ENCODE measurements at regions not wholly inside any gene's neighbourhood (a gene's known extent, or its start where the extent isn't known, plus 50 kb on each side); places are given as distances from the start of the nearest gene placed in this dataset.

DNA sequence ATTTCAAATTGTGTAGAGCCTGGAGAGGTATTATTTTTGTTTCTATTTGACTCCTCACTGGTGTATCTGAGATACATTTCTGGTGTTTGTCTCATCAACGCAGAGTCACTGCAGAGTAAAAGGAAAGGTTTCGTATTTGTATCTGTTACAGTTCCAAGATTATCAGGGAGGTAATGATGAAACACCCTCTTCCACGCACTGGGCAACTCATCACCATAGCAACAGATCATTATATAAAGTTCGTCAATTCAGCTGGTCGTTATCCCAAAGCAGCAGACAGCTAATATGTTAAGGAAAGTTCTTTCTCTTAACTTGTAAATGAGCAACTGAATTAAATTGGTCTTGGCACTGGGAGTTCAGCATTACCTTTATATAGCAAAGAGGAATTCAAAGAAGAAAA, 513.5 kb downstream of the MTRR start:
- H3K27ac ChIP-seq: no peak overlapping the region
- TF ChIP-seq EP300 (IDR thresholded peaks at IDR 0.05) (no peak), POLR2AphosphoS5 (IDR thresholded peaks at IDR 0.05) (no peak), POLR2A (IDR thresholded peaks at IDR 0.05) (no peak)
- TF ChIP-seq, protein P1, sequence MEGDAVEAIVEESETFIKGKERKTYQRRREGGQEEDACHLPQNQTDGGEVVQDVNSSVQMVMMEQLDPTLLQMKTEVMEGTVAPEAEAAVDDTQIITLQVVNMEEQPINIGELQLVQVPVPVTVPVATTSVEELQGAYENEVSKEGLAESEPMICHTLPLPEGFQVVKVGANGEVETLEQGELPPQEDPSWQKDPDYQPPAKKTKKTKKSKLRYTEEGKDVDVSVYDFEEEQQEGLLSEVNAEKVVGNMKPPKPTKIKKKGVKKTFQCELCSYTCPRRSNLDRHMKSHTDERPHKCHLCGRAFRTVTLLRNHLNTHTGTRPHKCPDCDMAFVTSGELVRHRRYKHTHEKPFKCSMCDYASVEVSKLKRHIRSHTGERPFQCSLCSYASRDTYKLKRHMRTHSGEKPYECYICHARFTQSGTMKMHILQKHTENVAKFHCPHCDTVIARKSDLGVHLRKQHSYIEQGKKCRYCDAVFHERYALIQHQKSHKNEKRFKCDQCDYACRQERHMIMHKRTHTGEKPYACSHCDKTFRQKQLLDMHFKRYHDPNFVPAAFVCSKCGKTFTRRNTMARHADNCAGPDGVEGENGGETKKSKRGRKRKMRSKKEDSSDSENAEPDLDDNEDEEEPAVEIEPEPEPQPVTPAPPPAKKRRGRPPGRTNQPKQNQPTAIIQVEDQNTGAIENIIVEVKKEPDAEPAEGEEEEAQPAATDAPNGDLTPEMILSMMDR (IDR thresholded peaks at IDR 0.05): no peak
- H3K27me3 ChIP-seq: no peaks in the 10 kb centered on the region
- WGBS, 2 donors: 84 to 86% methylated on average over 5 of the region's 5 CpGs
- intact Hi-C loops (cut with DNase I): no loop called here
- no peaks in the 10 kb centered on the region for H3K4me1 ChIP-seq
- DNase-seq: no peak
- H3K9me3 ChIP-seq: no peaks in the 10 kb centered on the region
- H3K36me3 ChIP-seq: no peaks in the 10 kb centered on the region
- no peak overlapping the region for H3K4me3 ChIP-seq

DNA sequence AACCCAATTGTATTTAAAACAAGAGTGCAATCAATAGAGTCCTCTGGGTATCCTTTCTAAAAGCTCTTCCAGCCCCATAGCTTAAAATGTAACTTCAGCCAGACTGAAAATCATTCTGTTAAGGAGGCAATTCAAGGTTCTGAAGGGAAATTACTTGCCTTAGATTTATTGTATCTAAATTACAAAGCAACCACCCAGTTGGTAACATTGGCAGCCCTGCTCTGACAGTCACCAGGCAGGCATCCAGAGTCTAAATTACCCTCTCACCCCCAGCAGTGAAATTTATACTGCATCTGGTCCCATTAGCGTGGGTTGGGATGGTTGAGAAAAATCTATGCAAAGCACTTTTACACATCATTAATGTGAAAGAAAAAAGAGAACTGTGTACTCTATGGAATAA, 514.7 kb downstream of the MTRR start:
- H3K4me3 ChIP-seq: no peak overlapping the region
- no peaks in the 10 kb centered on the region for H3K36me3 ChIP-seq
- 27 to 73% methylated on average over 1 of the region's 1 CpG for WGBS, 2 donors
- no peaks in the 10 kb centered on the region for H3K4me1 ChIP-seq
- H3K27ac ChIP-seq: no peak overlapping the region
- no peak for TF ChIP-seq POLR2A (IDR thresholded peaks at IDR 0.05)
- no peak for TF ChIP-seq EP300 (IDR thresholded peaks at IDR 0.05)
- TF ChIP-seq, protein P1 (IDR thresholded peaks at IDR 0.05): no peak
- TF ChIP-seq POLR2AphosphoS5 (IDR thresholded peaks at IDR 0.05): no peak
- no peaks in the 10 kb centered on the region for H3K9me3 ChIP-seq
- H3K27me3 ChIP-seq: no peaks in the 10 kb centered on the region
- intact Hi-C loops (cut with DNase I): no loop called here
- DNase-seq: no peak

DNA sequence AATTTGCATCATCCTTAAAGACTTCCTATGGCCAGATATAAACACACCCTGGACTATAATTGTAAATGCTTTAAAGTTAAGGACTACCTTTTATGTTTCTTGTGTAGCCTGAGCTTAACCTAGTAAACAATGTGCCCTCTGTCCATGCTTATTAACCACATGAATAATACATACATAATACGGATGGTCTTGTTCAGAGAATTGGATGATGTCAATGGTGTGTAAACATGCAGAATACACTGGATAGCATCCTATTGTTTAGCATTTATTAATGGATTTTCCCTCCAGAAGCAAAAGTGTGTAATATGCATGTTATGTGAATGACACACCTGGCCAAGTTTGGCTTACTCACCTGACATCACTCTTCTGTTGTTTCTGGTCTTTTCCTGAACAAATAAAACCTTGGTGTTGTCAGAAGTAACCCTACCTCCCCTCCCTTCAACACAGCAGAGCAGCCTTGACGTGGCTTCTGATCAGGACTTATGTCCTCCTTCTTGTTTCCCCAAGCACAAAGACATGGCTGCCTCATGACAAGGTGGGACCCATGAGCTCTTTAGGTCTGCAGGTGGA, 517.9 kb downstream of the MTRR start:
- H3K27me3 ChIP-seq: no peaks in the 10 kb centered on the region
- H3K4me3 ChIP-seq: no peak overlapping the region
- 73 to 75% methylated on average over 2 of the region's 2 CpGs for WGBS, 2 donors
- intact Hi-C loops (cut with DNase I): no loop called here
- H3K36me3 ChIP-seq: no peaks in the 10 kb centered on the region
- no peaks in the 10 kb centered on the region for H3K4me1 ChIP-seq
- TF ChIP-seq, protein P1 (IDR thresholded peaks at IDR 0.05): no peak
- TF ChIP-seq EP300 (IDR thresholded peaks at IDR 0.05) (no peak), POLR2A (IDR thresholded peaks at IDR 0.05) (no peak), POLR2AphosphoS5 (IDR thresholded peaks at IDR 0.05) (no peak)
- no peak overlapping the region for H3K27ac ChIP-seq
- DNase-seq: no peak
- H3K9me3 ChIP-seq: no peaks in the 10 kb centered on the region

DNA sequence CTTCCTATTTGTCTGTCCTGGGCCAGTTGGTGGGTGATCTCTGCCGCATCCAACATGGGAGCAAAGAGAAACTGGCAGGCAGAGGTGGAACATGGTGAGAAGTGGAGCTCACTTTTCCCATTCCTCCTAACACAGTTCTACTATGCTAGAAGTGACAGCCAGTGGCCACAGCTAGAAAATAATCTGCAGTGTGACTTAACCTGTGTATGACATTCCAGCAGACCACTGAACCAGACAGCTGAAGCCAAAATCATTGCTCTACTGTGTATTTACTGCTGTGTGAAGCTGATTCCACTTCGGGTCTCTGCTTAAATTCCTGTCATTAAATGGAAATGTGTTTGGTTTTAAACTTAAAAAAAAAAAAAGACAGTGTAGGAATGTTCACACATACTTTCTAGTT, 523.0 kb downstream of the MTRR start:
- no peaks in the 10 kb centered on the region for H3K9me3 ChIP-seq
- no peaks in the 10 kb centered on the region for H3K27me3 ChIP-seq
- intact Hi-C loops (cut with DNase I): no loop called here
- no peak for DNase-seq
- H3K4me1 ChIP-seq: no peaks in the 10 kb centered on the region
- no peak overlapping the region for H3K27ac ChIP-seq
- WGBS, 2 donors: 60 to 72% methylated on average over 2 of the region's 2 CpGs
- H3K36me3 ChIP-seq: no peaks in the 10 kb centered on the region
- TF ChIP-seq, protein P1 (IDR thresholded peaks at IDR 0.05): no peak
- no peak for TF ChIP-seq EP300 (IDR thresholded peaks at IDR 0.05)
- no peak for TF ChIP-seq POLR2AphosphoS5 (IDR thresholded peaks at IDR 0.05)
- TF ChIP-seq POLR2A (IDR thresholded peaks at IDR 0.05): no peak
- H3K4me3 ChIP-seq: no peak overlapping the region

GRCh38 chr5:8393240-8393639, 524.3 kb downstream of the MTRR start:
- DNase-seq: no peak
- intact Hi-C loops (cut with DNase I): no loop called here
- Histone ChIP-seq H3K36me3 (no peaks in the 10 kb centered on the region), H3K4me3 (no peak overlapping the region), H3K27ac (no peak overlapping the region), H3K27me3 (no peaks in the 10 kb centered on the region), H3K9me3 (no peaks in the 10 kb centered on the region), H3K4me1 (no peaks in the 10 kb centered on the region)
- 63 to 74% methylated on average over 2 of the region's 2 CpGs for WGBS, 2 donors
- TF ChIP-seq POLR2AphosphoS5 (IDR thresholded peaks at IDR 0.05): no peak
- no peak for TF ChIP-seq EP300 (IDR thresholded peaks at IDR 0.05)
- TF ChIP-seq, protein P1 (IDR thresholded peaks at IDR 0.05): no peak
- TF ChIP-seq POLR2A (IDR thresholded peaks at IDR 0.05): no peak
